ENCODE measurements at regions not wholly inside any gene's neighbourhood (a gene's known extent, or its start where the extent isn't known, plus 50 kb on each side); places are given as distances from the start of the nearest gene placed in this dataset.

- H4K20me1 ChIP-seq (ENCODE audit: insufficient read depth, low read length): no peaks in the 10 kb centered on the region
- no peaks in the 10 kb centered on the region for H3K36me3 ChIP-seq (ENCODE audit: insufficient read depth, low read length)
- no peaks in the 10 kb centered on the region for H3K79me2 ChIP-seq (ENCODE audit: insufficient read depth, low read length)
- H3K9me3 ChIP-seq (ENCODE audit: insufficient read depth, low read length, severe bottlenecking): no peaks in the 10 kb centered on the region
- H3K4me3 ChIP-seq (ENCODE audit: low read depth in 1 of 2, low read length in 2 of 2): no peak overlapping the region
- TF ChIP-seq EZH2 (IDR thresholded peaks at IDR 0.05; ENCODE audit: borderline replicate concordance, low read depth, low read length, severe bottlenecking): no peak
- TF ChIP-seq, protein P1, sequence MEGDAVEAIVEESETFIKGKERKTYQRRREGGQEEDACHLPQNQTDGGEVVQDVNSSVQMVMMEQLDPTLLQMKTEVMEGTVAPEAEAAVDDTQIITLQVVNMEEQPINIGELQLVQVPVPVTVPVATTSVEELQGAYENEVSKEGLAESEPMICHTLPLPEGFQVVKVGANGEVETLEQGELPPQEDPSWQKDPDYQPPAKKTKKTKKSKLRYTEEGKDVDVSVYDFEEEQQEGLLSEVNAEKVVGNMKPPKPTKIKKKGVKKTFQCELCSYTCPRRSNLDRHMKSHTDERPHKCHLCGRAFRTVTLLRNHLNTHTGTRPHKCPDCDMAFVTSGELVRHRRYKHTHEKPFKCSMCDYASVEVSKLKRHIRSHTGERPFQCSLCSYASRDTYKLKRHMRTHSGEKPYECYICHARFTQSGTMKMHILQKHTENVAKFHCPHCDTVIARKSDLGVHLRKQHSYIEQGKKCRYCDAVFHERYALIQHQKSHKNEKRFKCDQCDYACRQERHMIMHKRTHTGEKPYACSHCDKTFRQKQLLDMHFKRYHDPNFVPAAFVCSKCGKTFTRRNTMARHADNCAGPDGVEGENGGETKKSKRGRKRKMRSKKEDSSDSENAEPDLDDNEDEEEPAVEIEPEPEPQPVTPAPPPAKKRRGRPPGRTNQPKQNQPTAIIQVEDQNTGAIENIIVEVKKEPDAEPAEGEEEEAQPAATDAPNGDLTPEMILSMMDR (IDR thresholded peaks at IDR 0.05; ENCODE audit: borderline replicate concordance, extremely low read depth, low read length, poor library complexity, severe bottlenecking): no peak
- H3K9ac ChIP-seq (ENCODE audit: low read depth, low read length): no peak overlapping the region
- H3K4me2 ChIP-seq (ENCODE audit: insufficient read depth, low read length): no peak overlapping the region
- ATAC-seq (ENCODE audit: insufficient read depth, low read depth) (no peak), DNase-seq (no peak)
- no peaks in the 10 kb centered on the region for H3K27me3 ChIP-seq (ENCODE audit: insufficient read depth, low read length, poor library complexity)
- no peak overlapping the region for H2AFZ ChIP-seq (ENCODE audit: low read depth, low read length)
- H3K27ac ChIP-seq (ENCODE audit: low read length): no peak overlapping the region
- no peaks in the 10 kb centered on the region for H3K4me1 ChIP-seq (ENCODE audit: insufficient read depth, low read length)
Measured at GRCh38 chr10:21261842-21262294, 263.6 kb downstream of the SKIDA1 start.

DNA sequence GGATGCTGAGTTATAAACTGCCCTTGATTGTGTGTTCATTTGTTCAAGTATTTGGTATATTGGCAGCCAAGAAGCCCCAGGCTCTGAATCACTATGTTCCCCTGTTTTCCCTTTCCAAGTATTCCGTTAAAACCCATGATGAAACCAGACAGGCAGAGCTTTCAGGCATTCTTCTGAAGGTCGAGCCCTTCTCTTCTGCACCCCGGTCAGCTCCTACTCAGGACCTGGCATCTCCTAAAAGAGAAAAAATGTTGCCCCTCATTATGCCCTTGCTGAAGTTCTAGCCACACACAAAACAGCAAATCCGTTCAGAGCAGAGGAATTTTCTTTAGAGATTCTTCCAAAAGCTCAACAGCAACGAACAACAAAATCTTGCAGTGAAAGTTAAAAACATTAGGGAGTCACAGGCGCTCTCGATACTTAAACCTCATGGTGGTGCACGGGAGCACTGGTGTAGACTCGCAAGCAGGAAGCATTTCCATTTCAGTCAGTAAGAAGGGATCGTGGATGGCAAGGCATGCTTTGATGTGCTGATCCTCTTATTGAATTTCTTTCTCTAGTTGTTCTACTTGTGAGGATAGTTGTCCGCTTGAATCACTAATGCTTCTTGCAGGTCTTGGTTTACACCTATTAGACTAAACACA is 264.9 kb downstream of the SKIDA1 start:
- H2AFZ ChIP-seq (ENCODE audit: low read depth, low read length): no peak overlapping the region

DNA sequence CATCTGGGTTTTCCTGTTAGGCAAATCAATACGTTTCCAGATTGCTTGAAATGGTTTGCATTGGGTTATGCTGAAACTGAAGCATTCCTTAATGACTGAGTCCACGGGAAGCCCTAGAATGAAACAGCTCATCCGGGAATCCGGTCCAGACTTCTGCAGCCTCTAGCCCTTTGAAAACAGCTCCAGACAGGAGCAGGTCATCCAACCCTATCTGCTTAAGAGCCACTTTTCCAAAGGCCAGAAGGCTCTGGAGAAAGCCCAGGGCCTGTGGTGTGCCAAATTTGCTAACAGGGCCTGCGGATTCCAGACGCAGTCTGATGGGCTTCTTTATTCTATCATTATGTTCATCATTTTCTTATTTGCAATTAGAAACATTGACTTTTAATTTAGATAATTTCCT is 265.4 kb downstream of the SKIDA1 start:
- Histone ChIP-seq H3K4me1 (ENCODE audit: insufficient read depth, low read length) (no peaks in the 10 kb centered on the region), H3K4me2 (ENCODE audit: insufficient read depth, low read length) (no peak overlapping the region), H2AFZ (ENCODE audit: low read depth, low read length) (no peak overlapping the region), H3K9me3 (ENCODE audit: insufficient read depth, low read length, severe bottlenecking) (no peaks in the 10 kb centered on the region), H3K36me3 (ENCODE audit: insufficient read depth, low read length) (no peaks in the 10 kb centered on the region), H3K27me3 (ENCODE audit: insufficient read depth, low read length, poor library complexity) (no peaks in the 10 kb centered on the region), H4K20me1 (ENCODE audit: insufficient read depth, low read length) (no peaks in the 10 kb centered on the region), H3K79me2 (ENCODE audit: insufficient read depth, low read length) (no peaks in the 10 kb centered on the region), H3K9ac (ENCODE audit: low read depth, low read length) (no peak overlapping the region), H3K4me3 (ENCODE audit: low read depth in 1 of 2, low read length in 2 of 2) (no peak overlapping the region), H3K27ac (ENCODE audit: low read length) (no peak overlapping the region)
- TF ChIP-seq, protein P1 (IDR thresholded peaks at IDR 0.05; ENCODE audit: borderline replicate concordance, extremely low read depth, low read length, poor library complexity, severe bottlenecking): no peak
- TF ChIP-seq EZH2 (IDR thresholded peaks at IDR 0.05; ENCODE audit: borderline replicate concordance, low read depth, low read length, severe bottlenecking): no peak
- ATAC-seq (ENCODE audit: insufficient read depth, low read depth) (no peak), DNase-seq (no peak)

More for the DNA sequence above, 264.9 kb downstream of the SKIDA1 start:
- Histone ChIP-seq H3K4me3 (ENCODE audit: low read depth in 1 of 2, low read length in 2 of 2) (no peak overlapping the region), H3K36me3 (ENCODE audit: insufficient read depth, low read length) (no peaks in the 10 kb centered on the region), H3K27ac (ENCODE audit: low read length) (no peak overlapping the region), H3K4me1 (ENCODE audit: insufficient read depth, low read length) (no peaks in the 10 kb centered on the region), H3K27me3 (ENCODE audit: insufficient read depth, low read length, poor library complexity) (no peaks in the 10 kb centered on the region), H3K79me2 (ENCODE audit: insufficient read depth, low read length) (no peaks in the 10 kb centered on the region), H3K9ac (ENCODE audit: low read depth, low read length) (no peak overlapping the region), H3K9me3 (ENCODE audit: insufficient read depth, low read length, severe bottlenecking) (no peaks in the 10 kb centered on the region), H4K20me1 (ENCODE audit: insufficient read depth, low read length) (no peaks in the 10 kb centered on the region), H3K4me2 (ENCODE audit: insufficient read depth, low read length) (no peak overlapping the region)
- TF ChIP-seq, protein P1 (IDR thresholded peaks at IDR 0.05; ENCODE audit: borderline replicate concordance, extremely low read depth, low read length, poor library complexity, severe bottlenecking): no peak
- TF ChIP-seq EZH2 (IDR thresholded peaks at IDR 0.05; ENCODE audit: borderline replicate concordance, low read depth, low read length, severe bottlenecking): no peak
- no peak for ATAC-seq (ENCODE audit: insufficient read depth, low read depth)
- DNase-seq: no peak

All from DND-41 (cell line).